Gastroesophageal sphincter (tissue), 3 donors: ENCODE measurements at regions not wholly inside any gene's neighbourhood (a gene's known extent, or its start where the extent isn't known, plus 50 kb on each side); places are given as distances from the start of the nearest gene placed in this dataset.

Source experiments
- CTCF ChIP-seq, 4 experiments: fragments of 200-600 bp in 2 of 4; fragments of 450-650 bp in 2 of 4; sonication (generic) in 1 of 4; IDR thresholded peaks; one replicate each; pipeline ENCODE4 v1.5.1; 2017 to 2019; ENCODE audit warnings: antibody characterized with exemption in 4 of 4, mild to moderate bottlenecking in 2 of 4, moderate library complexity in 2 of 4
- POLR2A ChIP-seq, 2 donors: fragments of 450-650 bp; IDR thresholded peaks; one replicate each; pipeline ENCODE4 v1.6.1; 2017; ENCODE audit warnings: antibody characterized with exemption in 2 of 2, mild to moderate bottlenecking in 2 of 2, moderate library complexity in 1 of 2
- POLR2AphosphoS5 ChIP-seq: sonication (generic); formaldehyde crosslinking; IDR thresholded peaks from one replicate; pipeline ENCODE4 v1.6.1; 2017; ENCODE audit warnings: antibody characterized with exemption

GRCh38 chr10:88091490-88092061 is 228.2 kb downstream of the PTEN start:
- TF ChIP-seq CTCF (IDR thresholded peaks at IDR 0.05) = no peak
- TF ChIP-seq POLR2AphosphoS5 = no peak
- TF ChIP-seq POLR2A (IDR thresholded peaks at IDR 0.05) = no peak
